ENCODE measurements at regions not wholly inside any gene's neighbourhood (a gene's known extent, or its start where the extent isn't known, plus 50 kb on each side); places are given as distances from the start of the nearest gene placed in this dataset.

- TF ChIP-seq, protein P1, sequence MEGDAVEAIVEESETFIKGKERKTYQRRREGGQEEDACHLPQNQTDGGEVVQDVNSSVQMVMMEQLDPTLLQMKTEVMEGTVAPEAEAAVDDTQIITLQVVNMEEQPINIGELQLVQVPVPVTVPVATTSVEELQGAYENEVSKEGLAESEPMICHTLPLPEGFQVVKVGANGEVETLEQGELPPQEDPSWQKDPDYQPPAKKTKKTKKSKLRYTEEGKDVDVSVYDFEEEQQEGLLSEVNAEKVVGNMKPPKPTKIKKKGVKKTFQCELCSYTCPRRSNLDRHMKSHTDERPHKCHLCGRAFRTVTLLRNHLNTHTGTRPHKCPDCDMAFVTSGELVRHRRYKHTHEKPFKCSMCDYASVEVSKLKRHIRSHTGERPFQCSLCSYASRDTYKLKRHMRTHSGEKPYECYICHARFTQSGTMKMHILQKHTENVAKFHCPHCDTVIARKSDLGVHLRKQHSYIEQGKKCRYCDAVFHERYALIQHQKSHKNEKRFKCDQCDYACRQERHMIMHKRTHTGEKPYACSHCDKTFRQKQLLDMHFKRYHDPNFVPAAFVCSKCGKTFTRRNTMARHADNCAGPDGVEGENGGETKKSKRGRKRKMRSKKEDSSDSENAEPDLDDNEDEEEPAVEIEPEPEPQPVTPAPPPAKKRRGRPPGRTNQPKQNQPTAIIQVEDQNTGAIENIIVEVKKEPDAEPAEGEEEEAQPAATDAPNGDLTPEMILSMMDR (IDR thresholded peaks at IDR 0.05): no peak
- TF ChIP-seq EZH2 (IDR thresholded peaks at IDR 0.05): no peak
- no peak for TF ChIP-seq EZH2phosphoT487 (IDR thresholded peaks at IDR 0.05)
These were observed 423.0 kb downstream of the FUT8 start for GRCh38 chr14:65835501-65835900.

All from neural progenitor cell (in vitro differentiated cells).